Activated naive CD4-positive, alpha-beta T cell treated with anti-CD3 and anti-CD28 coated beads for 36 hours (primary cell): ENCODE measurements at regions not wholly inside any gene's neighbourhood (a gene's known extent, or its start where the extent isn't known, plus 50 kb on each side); places are given as distances from the start of the nearest gene placed in this dataset.
A peak's percentile ranks its signal among the peaks of the same experiment; 100 is the strongest.
"Not testable (repeated sequence)": the region's sequence is repeated elsewhere in the genome, so short reads cannot be mapped to it uniquely, and the experiment has no call there.

Experiments used
- CTCF ChIA-PET: fragments of 350-600 bp; sonication (Branson Sonifier 250); formaldehyde crosslinking; loops from one replicate; lab custom pipeline; 2021; ENCODE audit warnings: antibody characterized with exemption; lab: Charles Lee
- DNase-seq: peaks from one replicate; pipeline ENCODE4 v3.0.0-alpha.2; 2020
- H3K27ac Mint-ChIP-seq: one replicate; pipeline ENCODE4 v1.8.0; 2021; ENCODE audit warnings: mild to moderate bottlenecking, mixed read lengths
- H3K27me3 Mint-ChIP-seq: one replicate; pipeline ENCODE4 v1.8.0; 2021; ENCODE audit warnings: low read depth, mixed read lengths
- H3K36me3 Mint-ChIP-seq: one replicate; pipeline ENCODE4 v1.8.0; 2021; ENCODE audit warnings: low read depth, mixed read lengths
- H3K4me1 Mint-ChIP-seq: one replicate; pipeline ENCODE4 v1.8.0; 2021; ENCODE audit warnings: low read depth, mixed read lengths
- H3K4me3 Mint-ChIP-seq: one replicate; pipeline ENCODE4 v1.8.0; 2021; ENCODE audit warnings: mild to moderate bottlenecking, moderate library complexity, mixed read lengths
- H3K9me3 Mint-ChIP-seq: one replicate; pipeline ENCODE4 v1.8.0; 2021; ENCODE audit warnings: mixed read lengths
- intact Hi-C: fragments of 100-400 bp; cut with micrococcal nuclease; formaldehyde crosslinking; loops from one replicate; pipeline ENCODE4 v1.15.1; 2023

GRCh38 chr15:30783019-30783418 lies 120.7 kb upstream of the FAN1 start:
- H3K27me3 Mint-ChIP-seq = no peaks in the 10 kb centered on the region
- no peaks in the 10 kb centered on the region for H3K36me3 Mint-ChIP-seq
- intact Hi-C loops = no loop called here
- no peak overlapping the region for H3K4me3 Mint-ChIP-seq
- H3K27ac Mint-ChIP-seq = no peak overlapping the region
- CTCF ChIA-PET = no interaction called here
- no peak for DNase-seq
- no peaks in the 10 kb centered on the region for H3K4me1 Mint-ChIP-seq
- H3K9me3 Mint-ChIP-seq = peaks cover 5% of the 10 kb centered on the region

GRCh38 chr15:30788595-30788994 lies 115.1 kb upstream of the FAN1 start:
- no peaks in the 10 kb centered on the region for H3K27me3 Mint-ChIP-seq
- H3K36me3 Mint-ChIP-seq = no peaks in the 10 kb centered on the region
- no peak overlapping the region for H3K27ac Mint-ChIP-seq
- no peaks in the 10 kb centered on the region for H3K4me1 Mint-ChIP-seq
- no peak overlapping the region for H3K4me3 Mint-ChIP-seq
- H3K9me3 Mint-ChIP-seq = no peaks in the 10 kb centered on the region
- CTCF ChIA-PET = no interaction called here
- DNase-seq = no peak
- intact Hi-C loops = no loop called here

DNA sequence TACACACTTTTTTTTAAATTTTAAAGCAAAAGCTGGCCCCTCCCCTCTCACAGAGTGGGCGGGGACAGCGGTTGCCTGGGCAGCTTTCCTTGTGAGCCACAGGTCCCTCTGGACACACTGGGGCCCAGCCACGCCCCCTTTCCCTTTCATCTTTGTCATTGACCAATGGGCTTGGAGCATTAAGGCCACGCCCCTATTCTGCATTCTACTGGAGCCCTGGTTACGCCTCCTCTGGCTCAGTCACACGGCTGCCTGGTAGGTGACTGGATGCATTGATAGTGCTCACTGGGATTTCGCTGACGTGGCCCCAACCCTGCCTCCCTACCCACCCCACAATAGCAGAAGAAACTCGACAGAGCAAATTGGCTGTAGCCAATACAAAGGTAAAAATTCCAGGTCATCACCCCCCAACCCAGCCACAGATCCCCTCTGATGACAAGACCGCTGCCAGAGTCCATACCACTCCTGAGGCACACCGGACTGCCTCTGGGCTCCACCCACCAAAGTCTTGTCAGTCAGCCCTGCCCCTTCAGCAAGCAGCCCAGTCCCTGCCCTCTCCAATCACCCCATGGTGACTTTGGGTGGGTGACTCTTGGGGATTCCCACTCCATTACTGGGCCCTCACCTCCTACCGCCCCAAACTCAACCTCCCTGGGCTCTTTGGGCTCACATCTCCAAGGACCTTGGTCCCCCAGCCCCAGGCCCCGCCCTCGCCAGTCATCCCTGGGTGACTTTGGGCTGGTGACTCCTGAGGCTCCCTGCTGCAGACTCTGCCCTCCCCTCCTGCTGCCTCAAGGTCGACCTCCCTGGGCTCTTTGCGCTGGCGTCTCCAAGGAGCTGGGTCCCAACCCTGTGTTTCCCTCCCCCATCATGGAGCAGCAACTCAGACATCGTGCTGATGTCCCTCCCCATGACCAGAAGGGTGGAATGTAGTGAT lies 112.2 kb upstream of the FAN1 start:
- DNase-seq = no peak
- H3K4me3 Mint-ChIP-seq = no peak overlapping the region
- no peaks in the 10 kb centered on the region for H3K27me3 Mint-ChIP-seq
- H3K36me3 Mint-ChIP-seq = no peaks in the 10 kb centered on the region
- intact Hi-C loops = no loop called here
- no peaks in the 10 kb centered on the region for H3K4me1 Mint-ChIP-seq
- no peaks in the 10 kb centered on the region for H3K9me3 Mint-ChIP-seq
- H3K27ac Mint-ChIP-seq = no peak overlapping the region
- CTCF ChIA-PET = no interaction called here

GRCh38 chr15:30792843-30793242 lies 110.9 kb upstream of the FAN1 start:
- DNase-seq, H3K27ac Mint-ChIP-seq, H3K4me3 Mint-ChIP-seq, H3K9me3 Mint-ChIP-seq, intact Hi-C loops, CTCF ChIA-PET, H3K27me3 Mint-ChIP-seq, H3K4me1 Mint-ChIP-seq, H3K36me3 Mint-ChIP-seq: not testable (repeated sequence)

- intact Hi-C loops = no loop called here
- Mint-ChIP-seq H3K4me3 (no peak overlapping the region), H3K27ac (no peak overlapping the region), H3K4me1 (no peaks in the 10 kb centered on the region), H3K36me3 (no peaks in the 10 kb centered on the region), H3K9me3 (no peaks in the 10 kb centered on the region), H3K27me3 (no peaks in the 10 kb centered on the region)
- CTCF ChIA-PET = no interaction called here
- no peak for DNase-seq
Measured at GRCh38 chr15:30794388-30794787, 109.3 kb upstream of the FAN1 start.

DNA sequence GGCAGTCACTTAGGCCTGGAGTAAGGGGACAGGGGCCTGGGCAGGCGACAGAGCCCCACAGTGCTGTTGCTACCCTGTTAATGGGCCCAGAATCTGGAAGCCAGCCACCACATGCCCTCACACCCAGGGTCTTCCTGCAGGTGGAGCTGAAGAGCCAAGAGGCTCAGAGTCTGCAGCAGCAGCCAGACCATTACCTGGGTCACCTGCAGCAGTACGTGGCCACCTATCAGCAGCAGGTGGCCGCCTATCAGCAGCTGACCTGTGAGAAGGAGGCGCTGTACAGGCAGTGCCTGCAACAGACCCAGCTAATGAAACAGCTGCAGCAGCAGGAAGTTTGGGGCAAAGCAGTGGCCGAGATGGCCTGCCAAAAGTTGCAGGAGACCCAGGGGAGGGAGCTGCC lies 104.2 kb upstream of the FAN1 start:
- intact Hi-C loops = loop anchor here (5.0 kb wide), 1 partner anchor 328 kb away; no protein-coding TSS in a partner anchor
- H3K9me3 Mint-ChIP-seq, H3K4me3 Mint-ChIP-seq, H3K27ac Mint-ChIP-seq, H3K36me3 Mint-ChIP-seq, H3K4me1 Mint-ChIP-seq, H3K27me3 Mint-ChIP-seq: not testable (repeated sequence)
- DNase-seq = peak; percentile 11
- CTCF ChIA-PET = interaction anchor here (0.6 kb wide), 1 partner anchor 45 kb away, joined by 3 read pairs; no protein-coding TSS in a partner anchor

DNA sequence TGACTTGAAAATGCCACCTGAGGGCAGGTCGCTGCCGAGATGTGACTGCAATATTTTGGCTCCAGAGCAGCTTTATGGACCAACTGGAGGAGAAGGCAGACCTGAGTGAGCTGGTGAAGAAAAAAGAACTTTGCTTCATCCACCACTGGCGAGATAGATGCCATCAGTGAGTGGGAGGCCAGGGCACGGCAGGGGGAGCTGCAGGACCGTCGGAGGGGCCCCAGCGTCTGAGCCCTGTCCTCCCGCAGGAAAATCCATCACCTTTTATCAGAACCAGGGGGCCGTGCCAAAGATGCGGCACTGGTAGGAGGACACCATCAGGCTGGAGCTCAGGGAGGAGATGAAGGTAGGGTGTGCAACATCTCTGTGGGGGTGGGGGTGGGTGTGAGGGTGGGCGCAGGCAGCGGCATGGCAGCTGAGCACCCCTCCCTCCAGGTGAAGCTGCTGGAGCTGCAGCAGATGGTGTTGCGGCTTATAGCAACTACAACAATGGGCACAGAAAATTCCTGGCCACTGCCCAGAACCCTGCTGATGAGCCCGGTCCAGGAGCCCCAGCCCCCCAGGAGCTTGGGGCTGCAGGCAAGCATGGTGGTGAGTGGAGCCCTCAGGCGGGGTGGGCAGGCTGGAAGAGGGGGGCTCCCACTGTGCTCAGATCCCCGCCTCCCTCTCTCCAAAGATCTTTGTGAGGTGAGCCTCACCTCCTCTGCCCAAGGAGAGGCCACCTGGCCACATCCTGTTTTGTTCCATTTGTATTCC lies 102.4 kb upstream of the FAN1 start:
- H3K4me1 Mint-ChIP-seq, intact Hi-C loops, H3K27ac Mint-ChIP-seq, H3K36me3 Mint-ChIP-seq, H3K9me3 Mint-ChIP-seq, H3K4me3 Mint-ChIP-seq, H3K27me3 Mint-ChIP-seq: not testable (repeated sequence)
- peak; percentile 36 for DNase-seq
- CTCF ChIA-PET = interaction anchor here (0.6 to 1.1 kb wide), 2 partner anchors 328 to 599 kb away, joined by 3 to 4 read pairs; no protein-coding TSS in a partner anchor

- H3K4me1 Mint-ChIP-seq, intact Hi-C loops, H3K27ac Mint-ChIP-seq, H3K36me3 Mint-ChIP-seq, H3K27me3 Mint-ChIP-seq, DNase-seq, H3K4me3 Mint-ChIP-seq, H3K9me3 Mint-ChIP-seq: not testable (repeated sequence)
- CTCF ChIA-PET = interaction anchor here (0.6 to 1.1 kb wide), 2 partner anchors 84 to 327 kb away, joined by 3 to 5 read pairs; no protein-coding TSS in a partner anchor
Measured at GRCh38 chr15:30802001-30802400, 101.7 kb upstream of the FAN1 start.

DNA sequence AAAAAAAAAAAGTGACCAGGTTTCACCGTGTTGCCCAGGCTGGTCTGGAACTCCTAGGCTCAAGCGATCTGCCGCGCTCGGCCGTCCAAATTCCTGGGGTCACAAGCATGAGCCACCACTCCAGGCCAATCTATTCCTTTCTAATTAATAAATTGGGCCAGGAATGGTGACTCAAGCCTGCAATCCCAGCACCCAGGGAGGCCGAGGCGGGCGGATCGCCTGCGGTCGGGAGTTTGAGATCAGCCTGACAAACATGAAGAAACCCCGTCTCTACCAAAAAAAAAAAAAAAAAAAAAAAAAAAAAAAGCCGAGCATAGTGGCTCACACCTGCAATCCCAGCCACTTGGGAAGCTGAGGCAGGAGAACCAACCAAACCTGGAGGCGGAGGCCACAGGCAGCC lies 100.0 kb upstream of the FAN1 start:
- H3K36me3 Mint-ChIP-seq, H3K4me3 Mint-ChIP-seq, H3K4me1 Mint-ChIP-seq, H3K27ac Mint-ChIP-seq, H3K27me3 Mint-ChIP-seq, intact Hi-C loops, DNase-seq, H3K9me3 Mint-ChIP-seq: not testable (repeated sequence)
- CTCF ChIA-PET = interaction anchor here (0.6 kb wide), 1 partner anchor 90 kb away, joined by 3 read pairs; no protein-coding TSS in a partner anchor

GRCh38 chr15:30816430-30816829 lies 87.3 kb upstream of the FAN1 start:
- Mint-ChIP-seq H3K27ac (no peak overlapping the region), H3K9me3 (no peaks in the 10 kb centered on the region), H3K36me3 (no peaks in the 10 kb centered on the region), H3K27me3 (no peaks in the 10 kb centered on the region), H3K4me1 (no peaks in the 10 kb centered on the region), H3K4me3 (no peak overlapping the region)
- CTCF ChIA-PET = no interaction called here
- intact Hi-C loops = no loop called here
- DNase-seq = no peak

DNA sequence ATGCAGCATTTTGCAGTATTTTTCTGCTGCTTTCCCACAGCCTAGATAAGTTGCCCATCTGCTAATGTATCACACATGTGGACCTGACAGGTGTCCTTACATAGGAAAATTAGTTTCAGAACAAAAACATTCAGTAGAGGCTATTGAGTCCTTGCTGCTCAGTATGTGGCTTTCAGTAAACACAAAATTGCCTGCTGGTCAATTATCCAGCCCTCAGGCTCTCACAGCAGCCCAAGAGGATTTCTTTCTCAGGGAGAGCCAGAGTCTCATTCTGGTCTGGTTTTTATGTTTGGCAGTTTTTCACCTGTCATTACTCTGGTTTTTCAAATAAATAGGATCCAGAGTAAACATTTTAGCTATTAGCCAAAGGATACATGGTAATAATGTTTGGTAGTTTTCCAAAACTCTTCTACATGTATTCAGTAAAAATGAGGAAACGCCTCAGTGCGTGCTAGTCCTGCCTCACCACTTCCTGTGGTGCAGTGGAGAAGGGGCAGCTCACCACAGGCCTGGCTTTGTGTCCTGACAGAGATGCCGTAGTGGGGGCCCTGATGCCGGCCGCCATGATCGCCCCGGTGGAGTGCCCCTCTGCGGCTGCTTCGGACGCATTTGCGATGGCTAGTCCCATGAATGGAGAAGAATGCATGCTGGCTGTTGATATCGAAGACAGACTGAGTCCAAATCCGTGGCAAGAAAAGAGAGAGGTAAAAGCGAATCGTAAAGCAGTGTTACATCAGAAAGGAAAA lies 80.5 kb upstream of the FAN1 start:
- H3K36me3 Mint-ChIP-seq, H3K4me1 Mint-ChIP-seq, H3K27ac Mint-ChIP-seq, DNase-seq, CTCF ChIA-PET, intact Hi-C loops, H3K9me3 Mint-ChIP-seq, H3K27me3 Mint-ChIP-seq: not testable (repeated sequence)
- peak overlapping the region; percentile 22 for H3K4me3 Mint-ChIP-seq

DNA sequence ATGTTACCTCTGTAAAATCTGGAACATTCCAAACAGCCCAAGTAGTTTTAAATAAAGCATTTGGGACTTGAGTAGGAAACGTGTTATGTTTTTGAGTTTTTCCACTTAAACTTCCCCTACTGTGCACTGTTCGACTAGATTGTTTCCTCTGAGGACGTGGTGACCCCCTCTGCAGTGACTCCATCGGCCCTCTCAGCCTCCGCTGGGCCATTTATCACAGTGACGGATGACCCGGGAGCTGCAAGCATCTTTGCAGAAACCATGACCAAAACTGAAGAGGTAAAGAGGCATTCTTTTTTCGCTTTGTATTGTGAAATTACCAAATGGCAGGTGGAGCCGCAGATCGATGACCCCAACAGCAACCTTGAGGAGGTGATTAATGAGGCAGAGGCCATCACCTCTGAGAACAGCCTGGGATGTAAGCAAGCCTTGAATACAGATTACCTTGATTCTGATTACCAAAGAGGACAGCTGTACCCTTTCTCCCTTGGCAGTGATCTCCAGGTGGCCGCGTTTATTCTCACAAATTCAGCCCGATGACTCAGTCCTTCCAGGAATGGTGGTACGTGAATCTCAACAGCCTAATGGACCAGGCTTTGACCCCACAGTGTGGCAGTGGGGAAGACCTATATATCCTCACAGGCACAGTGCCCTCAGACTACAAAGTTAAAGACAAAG lies 79.1 kb upstream of the FAN1 start:
- Mint-ChIP-seq H3K36me3 (no peaks in the 10 kb centered on the region), H3K9me3 (no peaks in the 10 kb centered on the region), H3K4me1 (no peaks in the 10 kb centered on the region), H3K4me3 (no peak overlapping the region), H3K27me3 (no peaks in the 10 kb centered on the region), H3K27ac (no peak overlapping the region)
- no peak for DNase-seq
- CTCF ChIA-PET = no interaction called here
- intact Hi-C loops = no loop called here
